ENCODE measurements at regions not wholly inside any gene's neighbourhood (a gene's known extent, or its start where the extent isn't known, plus 50 kb on each side); places are given as distances from the start of the nearest gene placed in this dataset.
A peak's percentile ranks its signal among the peaks of the same experiment; 100 is the strongest.

GRCh38 chr9:33659921-33660320 is 135.4 kb upstream of the PRSS3 start:
- Histone ChIP-seq H3K4me2 (ENCODE audit: low read depth, low read length) (no peak overlapping the region), H4K20me1 (ENCODE audit: insufficient read depth, low read length) (no peaks in the 10 kb centered on the region), H3K36me3 (replicated peaks in 1 of 2; ENCODE audit: control insufficient read depth in 1 of 2, insufficient read depth in 2 of 2, low read length in 2 of 2) (no peaks in the 10 kb centered on the region), H3K9ac (ENCODE audit: insufficient read depth, low read depth, low read length) (no peak overlapping the region), H3K27me3 (ENCODE audit: control insufficient read depth in 1 of 2, insufficient read depth in 2 of 2, low read length in 2 of 2) (0 out of 5 replicates have a peak, but pooled peaks cover 0 to 2% of the 10 kb centered on the region in 2 experiments), H3K4me1 (ENCODE audit: insufficient read depth, low read length) (no peaks in the 10 kb centered on the region), H3K79me2 (ENCODE audit: insufficient read depth, low read length) (no peaks in the 10 kb centered on the region), H3K4me3 (replicated peaks in 1 of 3; ENCODE audit: insufficient read depth in 1 of 3, low read depth in 2 of 3, low read length in 3 of 3) (no peak overlapping the region), H2AFZ (ENCODE audit: low read length) (no peak overlapping the region), H3K27ac (ENCODE audit: extremely low read length, insufficient read depth, low read length) (no peak overlapping the region), H3K9me3 (ENCODE audit: low read length) (no peaks in the 10 kb centered on the region)
- in situ Hi-C loops (cut with HindIII; ENCODE audit: extremely low pct_ligation_motif_present, low pct_unique_long_range_greater_than_20kb) (no loop called here), intact Hi-C loops (cut with micrococcal nuclease; ENCODE audit: unreplicated experiment) (no loop called here)
- WGBS (ENCODE audit: low lambda C conversion rate): 7% methylated on average over 1 of the region's 1 CpG
- TF ChIP-seq ZNF678 (CRISPR knock-in tag; IDR thresholded peaks at IDR 0.05): no peak
- TF ChIP-seq ZZZ3 (CRISPR knock-in tag; IDR thresholded peaks at IDR 0.05; ENCODE audit: borderline replicate concordance): no peak
- no peak for DNase-seq (ENCODE audit: low spot score)
- ChIA-PET POLR2A (no interaction called here), CTCF (ENCODE audit: low intra/inter-chr PET ratio, low total read pairs) (no interaction called here)
- ATAC-seq: no peak
- no peak for FAIRE-seq
- no TSS peak for BruUV-seq (replicated peaks)

DNA sequence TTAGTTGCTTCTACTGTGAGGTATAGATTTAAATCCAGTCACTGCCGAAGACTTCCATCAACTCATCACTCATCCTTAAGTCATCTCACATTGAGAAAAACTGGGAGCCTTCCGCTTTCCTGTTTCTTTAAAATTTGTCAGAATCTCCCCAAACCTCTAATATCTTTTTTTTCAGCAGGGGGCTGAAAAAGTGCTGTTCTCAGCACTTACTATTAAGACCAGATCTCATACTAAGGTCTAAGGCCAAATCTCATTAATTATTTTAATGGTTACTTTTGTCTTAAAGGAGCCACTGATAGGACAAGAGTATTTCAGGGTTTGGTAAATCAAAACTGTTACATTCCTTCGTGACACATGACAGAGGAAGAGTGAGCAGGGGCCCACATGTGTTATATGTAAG is 134.6 kb upstream of the PRSS3 start:
- Histone ChIP-seq H2AFZ (ENCODE audit: low read length) (no peak overlapping the region), H3K9me3 (ENCODE audit: low read length) (no peaks in the 10 kb centered on the region), H3K4me1 (ENCODE audit: insufficient read depth, low read length) (no peaks in the 10 kb centered on the region), H4K20me1 (ENCODE audit: insufficient read depth, low read length) (no peaks in the 10 kb centered on the region), H3K36me3 (replicated peaks in 1 of 2; ENCODE audit: control insufficient read depth in 1 of 2, insufficient read depth in 2 of 2, low read length in 2 of 2) (no peaks in the 10 kb centered on the region), H3K4me2 (ENCODE audit: low read depth, low read length) (no peak overlapping the region), H3K9ac (ENCODE audit: insufficient read depth, low read depth, low read length) (no peak overlapping the region), H3K79me2 (ENCODE audit: insufficient read depth, low read length) (no peaks in the 10 kb centered on the region), H3K27ac (ENCODE audit: extremely low read length, insufficient read depth, low read length) (no peak overlapping the region), H3K27me3 (ENCODE audit: control insufficient read depth in 1 of 2, insufficient read depth in 2 of 2, low read length in 2 of 2) (0 out of 5 replicates have a peak, but pooled peaks cover 0 to 2% of the 10 kb centered on the region in 2 experiments), H3K4me3 (replicated peaks in 1 of 3; ENCODE audit: insufficient read depth in 1 of 3, low read depth in 2 of 3, low read length in 3 of 3) (no peak overlapping the region)
- FAIRE-seq (no peak), ATAC-seq (no peak), DNase-seq (ENCODE audit: low spot score) (no peak)
- no TSS peak for BruUV-seq (replicated peaks)
- in situ Hi-C loops (cut with HindIII; ENCODE audit: extremely low pct_ligation_motif_present, low pct_unique_long_range_greater_than_20kb) (no loop called here), intact Hi-C loops (cut with micrococcal nuclease; ENCODE audit: unreplicated experiment) (no loop called here)
- POLR2A ChIA-PET: no interaction called here
- peak; percentile 68 for TF ChIP-seq MAFF (IDR thresholded peaks at IDR 0.05; ENCODE audit: low read depth, low read length)
- peak; percentile 48 to 83; a peak in 3 of 4 replicates for TF ChIP-seq MAFK (conservative IDR thresholded peaks at IDR 0.05 in 1 of 2, IDR thresholded peaks at IDR 0.05 in 1 of 2; ENCODE audit: low read length in 2 of 2)
- no peak for TF ChIP-seq ZNF670 (CRISPR knock-in tag; IDR thresholded peaks at IDR 0.05; ENCODE audit: borderline replicate concordance)
- CTCF ChIA-PET (ENCODE audit: low intra/inter-chr PET ratio, low total read pairs): no interaction called here
- WGBS (ENCODE audit: low lambda C conversion rate): 17% methylated on average over 3 of the region's 3 CpGs

Measured in HepG2 (cell line).